ENCODE measurements at regions not wholly inside any gene's neighbourhood (a gene's known extent, or its start where the extent isn't known, plus 50 kb on each side); places are given as distances from the start of the nearest gene placed in this dataset.
"Not testable (repeated sequence)": the region's sequence is repeated elsewhere in the genome, so short reads cannot be mapped to it uniquely, and the experiment has no call there.

DNA sequence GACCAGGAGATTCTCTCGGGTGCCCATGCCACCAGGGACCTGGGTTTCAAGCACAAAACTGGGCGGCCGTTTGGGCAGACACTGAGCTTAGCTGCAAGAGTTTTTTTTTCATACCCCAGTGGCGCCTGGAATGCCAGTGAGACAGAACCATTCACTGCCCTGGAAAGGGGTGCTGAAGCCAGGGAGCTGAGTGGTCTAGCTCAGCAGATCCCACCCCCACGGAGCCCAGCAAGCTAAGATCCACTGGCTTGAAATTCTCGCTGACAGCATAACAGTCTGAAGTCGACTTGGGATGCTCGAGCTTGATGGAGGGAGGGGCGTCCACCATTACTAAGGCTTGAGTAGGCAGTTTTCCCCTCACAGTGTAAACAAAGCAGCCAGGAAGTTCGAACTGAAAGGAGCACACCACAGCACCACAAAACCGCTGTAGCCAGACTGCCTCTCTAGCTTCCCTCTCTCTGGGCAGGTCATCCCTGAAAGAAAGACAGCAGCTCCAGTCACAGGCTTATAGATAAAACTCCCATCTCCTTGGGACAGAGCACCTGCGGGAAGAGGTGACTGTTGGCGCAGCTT is 157.7 kb downstream of the GIPC2 start:
- H3K9me3 ChIP-seq (ENCODE audit: control insufficient read depth in 2 of 3, low read length in 3 of 3); H3K4me1 ChIP-seq (ENCODE audit: control insufficient read depth in 2 of 2, insufficient read depth in 2 of 2, low read length in 2 of 2); H3K36me3 ChIP-seq (ENCODE audit: control insufficient read depth in 2 of 3, insufficient read depth in 3 of 3, low read length in 3 of 3); POLR2A ChIA-PET; H3K4me3 Mint-ChIP-seq; intact Hi-C loops (cut with micrococcal nuclease); H3K27me3 ChIP-seq (ENCODE audit: control insufficient read depth in 2 of 2, insufficient read depth in 2 of 2, low read length in 2 of 2); H3K4me3 ChIP-seq (ENCODE audit: low read length); DNase-seq; H3K27ac Mint-ChIP-seq; ATAC-seq; H3K27ac ChIP-seq (ENCODE audit: low read depth, low read length); H3K36me3 Mint-ChIP-seq; H3K4me1 Mint-ChIP-seq; CTCF ChIA-PET: not testable (repeated sequence)
- peaks cover 0 to 16% (median 7%) of the 10 kb centered on the region in 11 donors for H3K9me3 Mint-ChIP-seq
- peaks cover 2 to 44% (median 22%) of the 10 kb centered on the region in 5 donors for H3K27me3 Mint-ChIP-seq

DNA sequence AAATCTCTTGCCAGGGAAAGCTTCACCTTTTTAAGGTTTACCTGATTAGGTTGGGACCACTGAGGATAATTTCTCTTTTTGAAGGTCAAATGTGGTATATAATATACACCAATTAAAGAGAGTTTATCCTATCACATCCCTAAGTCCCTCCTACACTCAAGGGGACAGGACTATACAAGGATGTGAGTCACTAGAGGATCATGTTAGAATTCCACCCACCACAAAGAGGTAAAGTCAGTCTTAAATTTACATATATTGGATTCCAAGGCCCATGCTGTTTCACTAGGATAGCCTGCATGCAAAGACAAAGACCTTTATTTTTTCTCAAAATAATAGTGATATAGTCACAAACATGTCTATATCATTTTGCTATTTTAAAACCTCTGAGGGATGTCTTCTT is 164.4 kb downstream of the GIPC2 start:
- Mint-ChIP-seq H3K27me3 (peaks cover 0 to 31% (median 15%) of the 10 kb centered on the region in 5 donors), H3K4me3 (no peak overlapping the region), H3K27ac (no peak overlapping the region), H3K9me3 (peaks cover 0 to 33% (median 10%) of the 10 kb centered on the region in 11 donors), H3K4me1 (no peaks in the 10 kb centered on the region), H3K36me3 (peaks cover 0 to 6% (median 0%) of the 10 kb centered on the region in 5 donors)
- DNase-seq (no peak), ATAC-seq (no peak)
- no peaks in the 10 kb centered on the region for H3K9me3 ChIP-seq (ENCODE audit: control insufficient read depth in 2 of 3, low read length in 3 of 3)
- intact Hi-C loops (cut with micrococcal nuclease) = no loop called here
- H3K4me3 ChIP-seq (ENCODE audit: low read length) = no peak overlapping the region
- no peaks in the 10 kb centered on the region for H3K36me3 ChIP-seq (ENCODE audit: control insufficient read depth in 2 of 3, insufficient read depth in 3 of 3, low read length in 3 of 3)
- ChIA-PET POLR2A (no interaction called here), CTCF (no interaction called here)
- H3K27ac ChIP-seq (ENCODE audit: low read depth, low read length) = no peak overlapping the region
- H3K27me3 ChIP-seq (ENCODE audit: control insufficient read depth in 2 of 2, insufficient read depth in 2 of 2, low read length in 2 of 2) = no peaks in the 10 kb centered on the region
- no peaks in the 10 kb centered on the region for H3K4me1 ChIP-seq (ENCODE audit: control insufficient read depth in 2 of 2, insufficient read depth in 2 of 2, low read length in 2 of 2)

DNA sequence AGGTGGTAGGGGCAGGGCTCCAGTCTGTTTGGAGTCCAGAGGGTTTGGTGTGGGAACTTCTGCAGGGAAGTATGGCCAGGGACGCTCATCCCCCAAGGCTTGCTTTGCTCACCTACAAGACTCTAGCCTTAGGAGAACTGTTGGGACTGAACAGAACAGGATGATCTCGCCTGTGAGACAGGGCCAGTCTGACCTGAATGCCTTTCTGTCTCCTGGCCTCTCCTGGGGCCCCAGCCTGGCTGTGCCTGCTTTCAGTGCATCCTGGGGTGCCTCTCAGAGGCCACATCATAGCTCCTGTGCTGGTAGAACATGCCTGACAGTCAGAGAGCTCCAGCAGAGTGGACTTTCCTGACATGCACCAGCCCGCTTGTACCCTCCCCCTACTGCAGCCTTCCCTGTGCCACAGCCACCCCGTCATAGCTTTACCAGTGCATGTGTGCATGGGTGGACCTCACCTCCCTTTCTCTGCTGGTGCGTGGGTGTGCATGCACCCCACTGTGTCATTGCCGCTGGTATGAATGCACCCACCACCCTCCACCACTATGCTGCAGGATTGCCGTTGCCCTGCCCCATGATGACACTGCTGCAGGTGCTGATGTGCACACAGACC is 165.8 kb downstream of the GIPC2 start:
- peaks cover 0 to 6% (median 0%) of the 10 kb centered on the region in 5 donors for H3K36me3 Mint-ChIP-seq
- Histone ChIP-seq H3K27ac (ENCODE audit: low read depth, low read length) (no peak overlapping the region), H3K9me3 (ENCODE audit: control insufficient read depth in 2 of 3, low read length in 3 of 3) (no peaks in the 10 kb centered on the region), H3K4me1 (ENCODE audit: control insufficient read depth in 2 of 2, insufficient read depth in 2 of 2, low read length in 2 of 2) (no peaks in the 10 kb centered on the region), H3K4me3 (ENCODE audit: low read length) (no peak overlapping the region), H3K36me3 (ENCODE audit: control insufficient read depth in 2 of 3, insufficient read depth in 3 of 3, low read length in 3 of 3) (no peaks in the 10 kb centered on the region), H3K27me3 (ENCODE audit: control insufficient read depth in 2 of 2, insufficient read depth in 2 of 2, low read length in 2 of 2) (no peaks in the 10 kb centered on the region)
- POLR2A ChIA-PET = no interaction called here
- H3K27ac Mint-ChIP-seq = no peak overlapping the region
- DNase-seq (no peak), ATAC-seq (no peak)
- no peaks in the 10 kb centered on the region for H3K4me1 Mint-ChIP-seq
- CTCF ChIA-PET = no interaction called here
- H3K9me3 Mint-ChIP-seq = peaks cover 0 to 24% (median 12%) of the 10 kb centered on the region in 11 donors
- H3K27me3 Mint-ChIP-seq = peaks cover 0 to 21% (median 14%) of the 10 kb centered on the region in 5 donors
- intact Hi-C loops (cut with micrococcal nuclease) = no loop called here
- H3K4me3 Mint-ChIP-seq = no peak overlapping the region

DNA sequence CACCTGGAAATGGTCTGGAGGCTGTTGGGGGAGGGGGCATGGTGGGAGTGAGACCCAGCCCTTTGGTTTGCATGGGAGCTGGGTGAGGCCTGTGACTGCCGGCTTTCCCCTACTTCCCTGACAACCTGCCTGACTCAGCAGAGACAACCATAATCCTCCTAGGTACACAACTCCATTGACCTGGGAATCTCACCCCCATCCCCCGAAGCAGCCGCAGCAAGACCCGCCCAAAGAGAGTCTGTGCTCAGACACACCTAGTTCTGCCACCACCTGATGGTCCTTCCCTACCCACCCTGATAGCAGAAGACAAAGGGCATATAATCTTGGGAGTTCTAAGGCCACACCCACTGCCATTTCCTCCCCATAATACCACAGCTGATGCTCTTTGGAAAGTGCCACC is 168.6 kb downstream of the GIPC2 start:
- H3K27me3 ChIP-seq (ENCODE audit: control insufficient read depth in 2 of 2, insufficient read depth in 2 of 2, low read length in 2 of 2) = no peaks in the 10 kb centered on the region
- H3K4me3 ChIP-seq (ENCODE audit: low read length) = no peak overlapping the region
- POLR2A ChIA-PET = no interaction called here
- no peak for DNase-seq
- no peak overlapping the region for H3K4me3 Mint-ChIP-seq
- CTCF ChIA-PET = no interaction called here
- peaks cover 0 to 6% (median 0%) of the 10 kb centered on the region in 5 donors for H3K36me3 Mint-ChIP-seq
- H3K9me3 ChIP-seq (ENCODE audit: control insufficient read depth in 2 of 3, low read length in 3 of 3) = no peaks in the 10 kb centered on the region
- H3K9me3 Mint-ChIP-seq = peaks cover 0 to 29% (median 11%) of the 10 kb centered on the region in 11 donors
- no peak overlapping the region for H3K27ac ChIP-seq (ENCODE audit: low read depth, low read length)
- H3K4me1 ChIP-seq (ENCODE audit: control insufficient read depth in 2 of 2, insufficient read depth in 2 of 2, low read length in 2 of 2) = no peaks in the 10 kb centered on the region
- peaks cover 0 to 19% (median 14%) of the 10 kb centered on the region in 5 donors for H3K27me3 Mint-ChIP-seq
- H3K27ac Mint-ChIP-seq = no peak overlapping the region
- H3K4me1 Mint-ChIP-seq = no peaks in the 10 kb centered on the region
- no peak for ATAC-seq
- no peaks in the 10 kb centered on the region for H3K36me3 ChIP-seq (ENCODE audit: control insufficient read depth in 2 of 3, insufficient read depth in 3 of 3, low read length in 3 of 3)
- intact Hi-C loops (cut with micrococcal nuclease) = no loop called here

DNA sequence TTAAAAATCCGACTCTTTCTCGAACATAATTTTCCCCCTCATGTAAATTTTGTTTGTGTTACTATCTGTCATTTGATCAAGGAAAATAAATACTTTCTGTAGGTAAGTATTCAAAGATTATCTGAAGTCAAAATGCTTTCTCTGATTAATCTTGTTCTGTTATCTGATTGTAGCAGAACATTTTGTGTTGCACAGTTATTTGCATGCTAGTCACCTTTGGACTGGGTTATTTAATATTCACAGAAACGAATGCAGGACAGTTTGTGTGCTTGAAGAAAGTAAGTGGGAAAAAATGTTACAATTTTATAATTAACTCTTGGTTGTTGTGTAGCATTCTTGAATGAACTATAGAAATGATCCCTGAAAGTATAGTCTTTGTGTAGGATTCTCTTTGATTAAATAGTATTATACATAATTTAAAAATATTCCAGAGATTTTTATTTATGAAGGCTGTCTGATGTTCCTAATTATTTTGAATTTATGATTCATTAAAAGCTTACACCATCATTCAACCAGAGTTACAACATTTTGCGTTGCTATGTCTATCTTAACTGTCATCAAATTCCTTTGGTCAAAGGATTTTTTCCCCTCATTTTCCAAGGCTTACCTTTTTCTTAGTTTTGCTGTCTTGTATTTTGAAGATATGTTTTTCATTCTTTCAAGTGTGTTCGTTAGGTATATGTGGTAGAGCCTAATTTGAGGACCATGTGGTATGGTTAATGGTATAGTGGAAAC is 176.6 kb downstream of the GIPC2 start:
- H3K4me3 ChIP-seq (ENCODE audit: low read length) = no peak overlapping the region
- H3K9me3 Mint-ChIP-seq = peaks cover 0 to 11% (median 4%) of the 10 kb centered on the region in 11 donors
- intact Hi-C loops (cut with micrococcal nuclease) = no loop called here
- no peaks in the 10 kb centered on the region for H3K36me3 ChIP-seq (ENCODE audit: control insufficient read depth in 2 of 3, insufficient read depth in 3 of 3, low read length in 3 of 3)
- H3K9me3 ChIP-seq (ENCODE audit: control insufficient read depth in 2 of 3, low read length in 3 of 3) = no peaks in the 10 kb centered on the region
- DNase-seq = no peak
- H3K27me3 ChIP-seq (ENCODE audit: control insufficient read depth in 2 of 2, insufficient read depth in 2 of 2, low read length in 2 of 2) = no peaks in the 10 kb centered on the region
- H3K4me3 Mint-ChIP-seq = no peak overlapping the region
- H3K27ac Mint-ChIP-seq = no peak overlapping the region
- ChIA-PET POLR2A (no interaction called here), CTCF (no interaction called here)
- H3K4me1 ChIP-seq (ENCODE audit: control insufficient read depth in 2 of 2, insufficient read depth in 2 of 2, low read length in 2 of 2) = no peaks in the 10 kb centered on the region
- no peaks in the 10 kb centered on the region for H3K4me1 Mint-ChIP-seq
- no peak for ATAC-seq
- H3K27me3 Mint-ChIP-seq = peaks cover 0 to 20% (median 13%) of the 10 kb centered on the region in 5 donors
- no peak overlapping the region for H3K27ac ChIP-seq (ENCODE audit: low read depth, low read length)
- H3K36me3 Mint-ChIP-seq = no peaks in the 10 kb centered on the region

DNA sequence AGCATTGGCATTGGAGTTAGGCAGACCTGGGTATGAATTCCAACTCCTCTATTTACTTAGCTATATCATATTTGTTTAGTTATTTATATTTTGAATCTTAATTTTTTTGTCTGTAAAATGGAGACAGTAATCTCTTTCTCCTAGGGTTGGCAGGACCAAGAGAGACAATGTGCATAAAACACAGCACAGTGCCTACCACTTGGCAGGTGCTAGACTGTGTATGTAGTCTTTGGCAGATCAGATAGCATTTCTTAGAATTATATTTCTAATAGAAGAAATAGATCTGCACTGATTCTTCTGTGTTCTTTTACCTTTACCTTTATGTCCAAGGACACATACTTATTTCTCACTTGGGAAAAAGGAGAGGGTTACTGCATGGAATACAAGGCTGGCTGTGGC is 177.2 kb downstream of the GIPC2 start:
- CTCF ChIA-PET = no interaction called here
- no peaks in the 10 kb centered on the region for H3K4me1 Mint-ChIP-seq
- intact Hi-C loops (cut with micrococcal nuclease) = no loop called here

More for the DNA sequence above, 177.2 kb downstream of the GIPC2 start:
- POLR2A ChIA-PET = no interaction called here
- H3K4me1 ChIP-seq (ENCODE audit: control insufficient read depth in 2 of 2, insufficient read depth in 2 of 2, low read length in 2 of 2) = no peaks in the 10 kb centered on the region
- Mint-ChIP-seq H3K9me3 (peaks cover 0 to 10% (median under 1%) of the 10 kb centered on the region in 11 donors), H3K27me3 (peaks cover 0 to 21% (median 14%) of the 10 kb centered on the region in 5 donors), H3K36me3 (no peaks in the 10 kb centered on the region), H3K27ac (no peak overlapping the region), H3K4me3 (no peak overlapping the region)
- no peak overlapping the region for H3K27ac ChIP-seq (ENCODE audit: low read depth, low read length)
- DNase-seq = no peak
- H3K27me3 ChIP-seq (ENCODE audit: control insufficient read depth in 2 of 2, insufficient read depth in 2 of 2, low read length in 2 of 2) = no peaks in the 10 kb centered on the region
- no peaks in the 10 kb centered on the region for H3K9me3 ChIP-seq (ENCODE audit: control insufficient read depth in 2 of 3, low read length in 3 of 3)
- no peak overlapping the region for H3K4me3 ChIP-seq (ENCODE audit: low read length)
- no peak for ATAC-seq
- H3K36me3 ChIP-seq (ENCODE audit: control insufficient read depth in 2 of 3, insufficient read depth in 3 of 3, low read length in 3 of 3) = no peaks in the 10 kb centered on the region

All from naive thymus-derived CD4-positive, alpha-beta T cell (primary cell).